SHP77 (cell line): ENCODE measurements at regions not wholly inside any gene's neighbourhood (a gene's known extent, or its start where the extent isn't known, plus 50 kb on each side); places are given as distances from the start of the nearest gene placed in this dataset.
"Not testable (repeated sequence)": the region's sequence is repeated elsewhere in the genome, so short reads cannot be mapped to it uniquely, and the experiment has no call there.

Experiments
- DNase-seq, 2 experiments: peaks; one replicate each; lab custom pipeline; 2025; lab: John Stamatoyannopoulos, UW

DNA sequence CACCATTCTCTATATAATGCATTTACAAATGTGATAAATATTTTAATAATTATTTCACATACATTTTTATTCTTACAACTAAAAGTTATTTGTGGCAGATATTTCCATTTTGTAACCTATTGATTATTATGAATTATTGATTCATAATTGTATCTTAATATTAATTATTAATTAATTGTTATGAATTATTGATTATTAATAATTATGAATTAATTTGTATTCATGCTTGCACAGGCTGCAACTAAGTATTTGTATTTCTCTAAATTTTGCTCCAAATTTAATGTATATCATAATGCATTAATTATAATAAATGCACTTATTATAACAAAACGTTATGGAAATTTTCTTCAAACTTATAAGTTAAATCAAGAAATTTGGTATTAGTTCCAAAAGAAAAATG is 929.7 kb downstream of the PCDH7 start:
- DNase-seq = no peak

DNA sequence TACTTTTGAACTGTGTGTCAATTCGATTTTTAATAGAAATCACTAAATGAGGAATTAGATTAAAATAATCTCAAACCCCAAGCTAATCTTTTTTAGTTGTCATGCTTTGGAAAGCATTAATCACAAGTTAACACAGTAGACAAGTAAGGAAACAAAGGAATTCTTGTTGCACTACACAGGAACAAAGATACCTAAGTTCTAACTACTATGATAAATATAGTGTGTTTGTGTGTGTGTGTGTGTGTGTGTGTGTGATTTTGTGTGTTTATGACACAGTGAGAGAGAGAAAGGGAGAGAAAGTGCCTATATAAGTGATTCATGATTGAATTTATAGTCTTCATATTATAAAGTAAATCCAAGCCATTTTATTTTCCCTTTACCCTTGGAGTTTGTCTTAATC is 931.4 kb downstream of the PCDH7 start:
- DNase-seq = no peak

DNA sequence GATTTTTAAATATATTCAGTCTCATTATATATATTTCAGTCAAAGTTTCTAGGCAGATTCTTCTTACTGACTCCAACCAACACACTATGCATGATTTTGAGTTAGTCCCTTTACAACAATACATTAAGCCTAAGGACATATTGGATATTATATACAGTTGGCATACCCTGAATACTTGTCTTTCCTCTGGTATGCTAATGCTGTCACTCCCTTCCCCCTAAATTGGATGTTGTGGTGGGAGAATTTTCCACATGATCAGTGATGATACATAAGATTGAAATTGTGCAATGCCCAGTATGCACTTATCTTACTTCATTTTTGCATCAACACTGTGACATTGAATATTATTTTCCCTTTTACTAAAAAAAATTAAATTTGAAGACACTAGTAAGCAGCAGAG is 935.2 kb downstream of the PCDH7 start:
- DNase-seq = no peak

DNA sequence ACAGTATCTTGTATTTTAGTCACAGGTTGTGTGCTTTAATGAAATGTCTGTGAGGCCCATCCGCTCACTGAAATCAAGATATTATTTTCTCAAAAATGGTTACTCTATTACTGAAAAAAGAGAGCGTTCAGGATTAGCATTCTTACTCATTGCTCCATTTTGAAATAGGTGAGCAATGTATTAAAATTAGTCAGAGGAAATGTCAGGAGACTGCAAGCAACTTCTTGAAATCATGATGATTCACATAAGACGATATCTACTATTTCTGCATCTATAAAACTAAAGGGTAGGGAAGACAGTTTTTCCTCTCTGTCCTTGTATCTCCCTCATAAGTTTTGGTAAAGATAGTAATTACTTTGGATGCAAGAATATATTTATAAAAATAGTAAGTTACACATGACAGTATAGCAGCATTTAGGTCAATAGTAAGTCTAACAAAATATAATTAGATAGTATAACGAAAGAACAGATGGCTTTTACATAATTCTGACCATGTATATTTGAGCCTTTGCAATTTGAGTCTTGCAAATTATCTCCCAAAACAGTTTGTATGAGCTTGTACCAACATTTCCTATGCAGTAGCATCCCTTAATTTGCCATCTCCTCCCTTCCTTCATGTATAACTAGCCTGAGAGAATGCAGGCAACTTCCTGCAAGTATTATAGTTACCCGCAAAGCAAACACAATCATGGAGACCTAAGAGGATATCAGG is 937.8 kb downstream of the PCDH7 start:
- no peak for DNase-seq

GRCh38 chr4:31660916-31661315 is 940.7 kb downstream of the PCDH7 start:
- DNase-seq = no peak

- no peak for DNase-seq
These were observed 942.8 kb downstream of the PCDH7 start for GRCh38 chr4:31662951-31663350.

DNA sequence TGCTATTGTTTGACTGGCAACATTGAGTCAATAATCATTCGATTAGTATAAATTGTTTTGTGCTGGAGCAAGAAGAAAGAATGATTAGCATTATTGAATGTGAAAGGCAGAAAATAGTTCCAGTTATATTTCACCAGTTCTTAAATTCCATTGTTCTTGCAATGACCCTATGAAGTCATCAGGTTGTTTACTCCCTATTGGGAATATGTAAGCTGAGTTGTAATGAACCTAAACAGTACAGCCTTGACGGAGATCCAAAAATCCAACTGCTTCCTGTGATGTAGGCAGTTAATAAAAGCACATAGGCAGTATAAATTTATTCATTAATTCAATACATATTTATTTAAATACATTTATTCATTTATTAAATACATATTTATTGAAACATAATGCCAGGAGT is 947.5 kb downstream of the PCDH7 start:
- DNase-seq = no peak

GRCh38 chr4:31674313-31674947 is 954.3 kb downstream of the PCDH7 start:
- DNase-seq = no peak

DNA sequence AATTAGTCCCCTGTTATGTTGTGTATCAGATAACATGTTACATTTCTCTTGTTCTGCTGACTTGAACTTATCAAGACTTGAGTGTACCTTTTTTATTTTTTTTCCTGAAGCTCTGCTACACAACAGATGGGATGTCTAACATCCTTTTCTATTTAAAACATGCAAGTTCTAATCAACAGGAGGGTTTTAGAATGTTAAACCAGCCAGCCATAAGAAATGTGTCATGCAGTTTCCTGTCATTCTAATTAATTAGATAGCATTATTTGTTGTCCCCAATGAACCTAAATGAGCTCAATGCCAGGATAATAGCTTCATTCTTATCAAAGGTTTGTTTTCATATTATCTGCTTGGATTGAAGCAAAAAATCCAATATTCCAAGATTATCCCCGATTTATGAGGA is 958.2 kb downstream of the PCDH7 start:
- no peak for DNase-seq

DNA sequence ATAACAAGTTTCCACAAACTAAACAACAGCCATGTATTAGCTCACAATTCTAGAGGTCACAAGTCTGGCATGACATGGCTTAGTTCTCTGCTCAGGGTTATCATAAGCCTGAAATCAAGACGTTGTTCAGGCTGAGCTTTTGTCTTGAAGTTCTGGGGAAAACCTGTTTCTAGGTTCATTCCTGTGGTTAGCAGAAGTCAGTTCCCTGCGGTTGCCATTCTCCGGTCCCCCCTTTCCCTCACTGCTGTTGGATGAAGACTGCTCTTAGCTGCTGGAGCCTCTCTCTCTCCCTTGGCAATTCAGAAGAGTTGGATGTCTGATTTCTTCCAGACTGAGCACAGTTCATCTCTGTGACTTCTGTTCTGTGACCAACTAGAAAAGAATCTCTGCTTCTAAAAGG is 962.6 kb downstream of the PCDH7 start:
- DNase-seq = no peak

DNA sequence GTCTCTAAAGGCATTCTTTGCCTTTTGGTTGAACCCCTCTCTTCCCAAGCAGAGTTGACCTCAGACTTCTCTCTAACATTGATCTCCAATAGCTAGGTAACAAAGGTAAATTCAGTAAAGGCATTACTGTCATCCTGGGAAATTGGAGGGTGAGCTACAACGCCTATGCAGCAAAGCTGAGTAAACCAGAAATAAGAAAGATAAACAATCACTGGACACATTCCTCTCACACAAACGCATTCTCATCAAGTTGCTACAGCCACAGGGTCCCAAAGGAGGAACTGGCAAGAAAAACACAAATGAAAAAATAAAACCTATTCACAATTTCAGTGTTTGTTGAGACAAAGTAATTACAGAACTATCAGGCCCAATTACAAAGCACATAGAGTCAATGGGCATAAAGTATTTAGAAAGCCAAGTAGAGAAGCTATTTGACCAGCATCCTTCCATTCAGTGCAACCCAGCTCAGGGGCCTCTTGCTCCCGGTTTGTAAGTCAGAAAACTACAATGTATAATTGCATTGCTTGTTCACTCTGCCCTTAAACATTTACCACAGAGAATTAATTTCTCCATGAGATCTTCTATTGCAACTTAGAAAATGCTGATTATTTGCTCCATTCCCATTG is 967.7 kb downstream of the PCDH7 start:
- no peak for DNase-seq

DNA sequence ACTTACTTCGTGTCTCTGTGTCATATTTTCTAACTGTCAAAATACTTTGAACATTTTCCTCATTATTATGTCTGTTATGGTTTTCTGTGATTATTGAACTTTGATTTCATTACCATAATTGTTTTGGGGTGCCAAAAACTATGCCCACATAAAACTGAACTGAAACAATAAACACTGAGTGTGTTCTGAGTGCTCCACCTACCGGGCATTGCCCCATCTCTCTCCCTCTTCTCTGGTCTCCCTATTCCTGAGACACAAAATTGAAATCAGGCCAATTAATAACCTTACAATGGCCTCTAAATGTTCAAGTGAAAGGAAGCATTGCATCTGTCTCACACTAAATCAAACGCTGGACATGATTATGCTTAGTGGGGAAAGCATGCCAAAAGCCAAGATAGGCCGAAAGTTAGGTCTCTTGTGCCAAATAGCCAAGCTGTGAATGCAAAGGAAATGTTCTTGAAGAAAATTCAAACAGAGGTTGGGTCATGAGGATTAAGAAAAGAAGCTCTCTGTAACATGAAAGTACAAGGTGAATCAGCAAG is 972.3 kb downstream of the PCDH7 start:
- DNase-seq = no peak

DNA sequence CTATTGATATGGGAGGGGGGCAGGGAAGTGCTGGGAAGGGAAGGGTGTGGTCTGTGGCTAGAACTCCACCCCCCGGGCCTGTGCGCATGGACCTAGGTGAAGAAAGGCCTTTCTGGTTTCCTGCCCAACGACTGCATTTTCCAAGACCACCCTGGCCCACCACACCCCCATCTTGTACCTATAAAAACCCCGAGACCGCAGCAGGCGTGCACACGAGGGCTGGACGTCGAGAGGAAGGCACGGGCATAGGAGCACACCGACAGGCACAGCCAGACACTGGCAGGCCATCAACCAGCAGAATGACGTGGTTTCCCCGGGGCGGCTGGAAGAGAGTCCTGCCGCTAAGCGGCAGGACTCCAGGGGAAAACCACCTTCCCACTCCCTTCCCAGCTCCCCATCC is 981.1 kb downstream of the PCDH7 start:
- DNase-seq = no peak

DNA sequence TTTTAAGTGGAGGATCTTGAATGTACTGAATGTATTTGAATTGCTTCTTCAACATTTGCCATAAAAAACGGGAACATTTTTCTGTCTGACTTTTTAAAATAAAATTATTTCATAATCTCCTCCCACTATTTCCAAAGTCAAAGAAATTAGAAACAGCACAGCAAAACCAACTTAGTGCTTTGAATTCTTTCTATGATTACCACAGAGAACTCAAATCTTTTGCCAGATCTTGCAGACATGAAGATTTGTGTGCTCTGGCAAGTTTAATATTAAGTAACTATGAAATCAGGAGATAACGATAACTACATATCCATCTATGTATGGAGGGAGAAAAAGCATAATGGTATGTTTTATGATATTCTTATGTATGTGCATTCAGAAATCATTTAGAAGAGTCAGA is 982.2 kb downstream of the PCDH7 start:
- no peak for DNase-seq

DNA sequence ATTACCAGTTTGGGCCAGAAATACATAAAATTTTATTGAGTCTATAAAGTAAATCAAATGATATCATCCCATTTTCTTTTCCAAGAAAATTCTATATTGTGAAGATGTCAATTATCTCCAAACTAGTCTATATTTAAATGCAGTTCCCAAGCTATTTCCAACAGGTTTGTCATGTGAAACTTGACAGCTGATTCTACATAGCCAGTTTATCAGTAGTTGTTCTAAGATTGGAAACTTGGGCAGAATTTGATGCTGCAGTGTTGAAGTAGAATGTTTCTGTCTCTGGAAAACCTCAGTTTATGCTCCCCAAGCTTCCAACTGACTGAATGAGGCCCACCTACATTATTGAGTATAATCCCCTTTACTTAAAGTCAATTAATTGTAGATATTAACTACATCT is 994.1 kb downstream of the PCDH7 start:
- DNase-seq = no peak

DNA sequence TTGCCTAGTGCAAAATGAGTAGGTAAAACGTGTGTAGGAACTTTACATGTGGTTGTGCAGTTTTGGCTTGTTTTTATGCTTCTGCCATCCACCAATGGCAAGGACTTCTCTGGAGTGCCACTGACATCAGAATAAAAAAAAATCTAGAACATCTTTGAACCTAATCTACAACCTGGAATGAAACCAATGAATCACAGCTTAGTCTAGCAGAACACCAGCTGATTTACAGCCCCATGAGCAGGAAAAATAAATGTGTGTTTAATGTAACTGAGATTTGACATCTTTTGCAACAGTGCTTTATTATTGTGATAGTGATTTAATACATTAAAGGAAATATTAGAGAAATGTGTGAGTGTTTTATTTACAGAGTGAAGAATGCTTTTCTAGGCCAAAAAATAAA is 995.1 kb downstream of the PCDH7 start:
- no peak for DNase-seq

GRCh38 chr4:31727030-31727429 is 1006.9 kb downstream of the PCDH7 start:
- DNase-seq = no peak

GRCh38 chr4:31735004-31735403 is 1014.8 kb downstream of the PCDH7 start:
- no peak for DNase-seq

DNA sequence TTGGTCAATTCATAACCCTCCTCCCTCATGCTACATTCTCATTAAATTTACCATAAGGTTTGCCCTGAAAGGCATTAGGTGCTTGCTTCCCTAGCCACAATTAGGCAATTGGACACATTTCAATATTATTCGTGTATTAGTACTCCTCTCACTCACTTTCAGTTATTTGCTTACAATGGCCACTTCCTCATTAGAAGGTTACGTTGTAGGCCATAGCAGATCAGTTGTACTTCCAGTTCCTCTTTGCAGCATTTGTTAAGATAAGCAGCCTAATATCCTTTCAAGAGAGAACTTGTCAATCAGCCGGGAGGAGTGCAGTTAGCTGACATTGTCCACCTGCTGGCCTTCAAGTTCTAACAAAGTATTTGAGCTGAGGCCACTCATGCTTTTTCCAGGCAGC is 1017.2 kb downstream of the PCDH7 start:
- no peak for DNase-seq

DNA sequence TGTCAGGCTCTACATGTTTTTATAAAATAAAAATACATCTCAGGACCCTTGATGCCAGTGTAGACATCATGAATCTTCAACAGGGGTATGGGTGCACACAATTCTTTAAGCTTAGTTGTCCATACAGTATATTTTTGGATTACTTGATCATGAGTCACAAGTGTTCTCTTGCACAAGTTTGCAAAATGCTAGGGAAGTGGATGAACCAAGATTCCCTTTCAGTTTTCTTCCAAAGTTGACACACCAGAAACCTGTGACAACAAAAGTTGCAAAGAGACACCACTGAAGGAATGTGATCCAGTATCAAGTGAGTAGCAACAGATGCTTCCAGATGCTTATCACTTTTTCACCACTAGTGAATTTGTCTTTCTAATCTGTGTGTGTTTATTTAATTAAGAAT is 1021.2 kb downstream of the PCDH7 start:
- no peak for DNase-seq

DNA sequence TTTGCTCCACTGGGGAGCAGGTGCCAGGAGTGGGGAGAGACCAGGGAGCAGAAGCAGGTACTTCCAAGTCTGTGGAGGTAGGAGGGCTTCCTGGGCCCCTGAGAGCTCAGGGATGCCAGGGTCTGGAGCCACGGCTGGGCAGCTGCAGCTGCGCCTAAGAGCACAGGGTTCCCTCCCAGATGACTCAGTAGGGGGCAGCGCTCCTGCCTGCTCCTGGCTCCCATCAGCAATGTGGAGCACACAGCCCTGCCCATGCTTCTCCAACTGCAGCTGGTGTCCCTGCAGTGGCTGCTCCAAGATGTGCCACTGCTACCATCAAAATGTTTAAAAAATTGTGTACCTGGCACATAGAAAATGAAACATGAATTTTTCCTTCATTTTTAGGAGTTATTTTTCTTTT is 1028.2 kb downstream of the PCDH7 start:
- DNase-seq = no peak

- DNase-seq = not testable (repeated sequence)
These were observed 1030.4 kb downstream of the PCDH7 start for GRCh38 chr4:31750581-31750980.

GRCh38 chr4:31755751-31756150 is 1035.6 kb downstream of the PCDH7 start:
- DNase-seq = no peak
